ENCODE measurements at regions not wholly inside any gene's neighbourhood (a gene's known extent, or its start where the extent isn't known, plus 50 kb on each side); places are given as distances from the start of the nearest gene placed in this dataset.

DNA sequence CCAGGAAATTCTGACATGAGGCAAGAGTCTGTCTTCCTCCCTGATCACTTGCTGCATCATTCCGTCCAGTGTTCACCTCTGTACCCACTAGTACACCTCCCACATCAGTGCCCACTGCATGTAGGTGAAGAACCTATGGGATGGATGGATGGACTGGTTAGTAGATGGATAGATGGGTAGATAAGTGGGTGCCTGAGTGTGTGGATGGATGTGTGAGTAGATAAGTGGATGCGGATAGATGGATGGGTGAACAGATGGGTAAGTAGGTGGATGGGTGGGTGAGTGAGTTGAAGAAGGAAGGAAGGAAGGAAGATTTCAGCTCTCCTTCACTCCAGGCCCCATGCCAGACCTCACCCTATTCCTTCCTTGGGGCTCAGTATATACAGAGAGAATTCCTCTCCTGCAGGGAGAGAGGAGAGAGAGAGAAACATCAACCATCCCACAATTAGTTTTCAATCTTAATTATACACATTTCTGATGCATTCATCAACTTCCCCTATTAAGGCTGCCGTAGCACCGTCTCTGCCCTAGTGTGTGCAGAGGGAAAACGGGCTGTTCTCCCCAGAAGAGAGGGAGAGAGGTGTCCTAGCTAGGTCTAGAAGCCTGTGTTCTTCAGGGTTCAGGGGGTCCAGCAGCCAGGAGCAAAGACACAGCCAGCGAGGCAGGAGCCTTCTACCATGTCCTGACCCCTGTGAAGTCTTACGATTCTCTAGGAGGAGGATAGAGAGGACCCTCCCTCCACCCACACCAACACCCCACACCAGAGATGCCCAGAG lies 125.3 kb downstream of the BUD13 start:
- TF ChIP-seq POLR2A (IDR thresholded peaks at IDR 0.05; ENCODE audit: low read length) (no peak), GATA1 (IDR thresholded peaks at IDR 0.05; ENCODE audit: low read depth, low read length) (no peak)

Data from erythroblast (primary cell).